GM23338 (cell line): ENCODE measurements at regions not wholly inside any gene's neighbourhood (a gene's known extent, or its start where the extent isn't known, plus 50 kb on each side); places are given as distances from the start of the nearest gene placed in this dataset.

Experiments used
- ATAC-seq: fragments of 200-7000 bp; cut with Tn5 transposase; 3 replicates; pipeline ENCODE4 v1.9.1; 2020
- DNase-seq: peaks from one replicate; pipeline ENCODE4 v3.0.0-alpha.2; 2015; ENCODE audit warnings: low spot score
- H2AFZ ChIP-seq: fragments of 200-600 bp; sonication (generic); 2 replicates; pipeline ENCODE4 v1.8.0; 2016; ENCODE audit warnings: antibody characterized with exemption, mild to moderate bottlenecking, moderate library complexity
- H3F3A ChIP-seq: fragments of 200-600 bp; sonication (generic); replicated peaks from 2 replicates; pipeline ENCODE4 v1.8.0; 2017; ENCODE audit warnings: antibody characterized with exemption, mixed run types, low read depth
- H3K27ac ChIP-seq: fragments of 200-600 bp; sonication (generic); 2 replicates; pipeline ENCODE4 v1.6.1; 2016; ENCODE audit warnings: low read depth
- H3K27me3 ChIP-seq: fragments of 200-600 bp; sonication (generic); 2 replicates; pipeline ENCODE4 v1.8.0; 2016; ENCODE audit warnings: mild to moderate bottlenecking, mixed run types, moderate library complexity; ENCODE audit not compliant: insufficient read depth
- H3K36me3 ChIP-seq: fragments of 200-600 bp; sonication (generic); 2 replicates; pipeline ENCODE4 v1.8.0; 2016; ENCODE audit warnings: mild to moderate bottlenecking; ENCODE audit not compliant: insufficient read depth
- H3K4me1 ChIP-seq: fragments of 200-600 bp; sonication (generic); 2 replicates; pipeline ENCODE4 v1.8.0; 2016; ENCODE audit warnings: mild to moderate bottlenecking, moderate library complexity; ENCODE audit not compliant: insufficient read depth
- H3K4me2 ChIP-seq: fragments of 200-600 bp; sonication (generic); 2 replicates; pipeline ENCODE4 v1.7.1; 2017; ENCODE audit warnings: mixed run types
- H3K4me3 ChIP-seq: fragments of 200-600 bp; sonication (generic); 2 replicates; pipeline ENCODE4 v1.6.1; 2016; ENCODE audit warnings: mixed run types
- H3K79me2 ChIP-seq: fragments of 200-600 bp; sonication (generic); replicated peaks from 2 replicates; pipeline ENCODE4 v1.8.0; 2017; ENCODE audit warnings: mild to moderate bottlenecking; ENCODE audit not compliant: insufficient read depth
- H3K9me2 ChIP-seq: fragments of 200-600 bp; sonication (generic); 2 replicates; pipeline ENCODE4 v1.8.0; 2017; ENCODE audit not compliant: insufficient read depth
- H4K20me1 ChIP-seq: fragments of 200-600 bp; sonication (generic); replicated peaks from 2 replicates; pipeline ENCODE4 v1.8.0; 2017; ENCODE audit warnings: mild to moderate bottlenecking; ENCODE audit not compliant: insufficient read depth
- H3K27ac Mint-ChIP-seq: 2 replicates; pipeline ENCODE4 v1.8.0; 2020; ENCODE audit warnings: inconsistent platforms, mild to moderate bottlenecking, moderate library complexity, mixed read lengths
- H3K27me3 Mint-ChIP-seq: 3 replicates; pipeline ENCODE4 v1.8.0; 2022; ENCODE audit warnings: low read depth, mild to moderate bottlenecking, moderate library complexity, mixed read lengths, inconsistent platforms; ENCODE audit not compliant: insufficient read depth, poor library complexity
- H3K36me3 Mint-ChIP-seq: 3 replicates; pipeline ENCODE4 v1.8.0; 2021; ENCODE audit warnings: low read depth, mild to moderate bottlenecking, inconsistent platforms, moderate library complexity, mixed read lengths
- H3K4me1 Mint-ChIP-seq: 3 replicates; pipeline ENCODE4 v1.8.0; 2020; ENCODE audit warnings: mild to moderate bottlenecking, inconsistent platforms, mixed read lengths
- H3K4me3 Mint-ChIP-seq: 3 replicates; pipeline ENCODE4 v1.8.0; 2021; ENCODE audit warnings: moderate library complexity, mild to moderate bottlenecking, inconsistent platforms, mixed read lengths
- H3K9me3 Mint-ChIP-seq: 3 replicates; pipeline ENCODE4 v1.8.0; 2020; ENCODE audit warnings: moderate library complexity, mild to moderate bottlenecking, inconsistent platforms, mixed read lengths
- CREB1 ChIP-seq: fragments of 250-450 bp; sonication (Bioruptor Pico); IDR thresholded peaks from 2 replicates; pipeline ENCODE4 v1.5.0; 2020; ENCODE audit warnings: low read depth, mild to moderate bottlenecking, moderate library complexity
- EZH2phosphoT487 ChIP-seq: fragments of 200-600 bp; sonication (generic); IDR thresholded peaks from one replicate; pipeline ENCODE4 v1.8.1; 2018; ENCODE audit warnings: antibody characterized with exemption; ENCODE audit not compliant: unreplicated experiment
- NANOG ChIP-seq: IDR thresholded peaks from 2 replicates; pipeline ENCODE4 v1.6.1; 2016; ENCODE audit warnings: antibody characterized with exemption, borderline replicate concordance
- REST ChIP-seq: IDR thresholded peaks from one replicate; pipeline ENCODE4 v1.6.1; 2018; ENCODE audit warnings: antibody characterized with exemption; ENCODE audit not compliant: unreplicated experiment

- 0 out of 2 replicates have a peak, but pooled peaks cover 5% of the 10 kb centered on the region for H3K9me2 ChIP-seq
- no peak overlapping the region for H3K4me2 ChIP-seq
- Mint-ChIP-seq H3K36me3 (no peaks in the 10 kb centered on the region; the same call in 2 of the 3 replicates), H3K4me1 (peaks cover 14% of the 10 kb centered on the region), H3K27me3 (peaks cover 8% of the 10 kb centered on the region), H3K9me3 (no peaks in the 10 kb centered on the region), H3K27ac (no peak overlapping the region), H3K4me3 (no peak overlapping the region)
- H3K4me3 ChIP-seq, result no peak overlapping the region
- H3K36me3 ChIP-seq, result no peaks in the 10 kb centered on the region
- H3K79me2 ChIP-seq, result no peaks in the 10 kb centered on the region
- no peak overlapping the region for H3K27ac ChIP-seq
- H3F3A ChIP-seq, result no peaks in the 10 kb centered on the region
- DNase-seq (no peak), ATAC-seq (no peak)
- no peaks in the 10 kb centered on the region for H4K20me1 ChIP-seq
- peaks cover 6% of the 10 kb centered on the region; the same call in 1 of the 2 replicates for H3K4me1 ChIP-seq
- H3K27me3 ChIP-seq, result no peaks in the 10 kb centered on the region
- no peak for TF ChIP-seq REST
- TF ChIP-seq NANOG, result no peak
- H2AFZ ChIP-seq, result no peak overlapping the region; the same call in 1 of the 2 replicates
Measured at GRCh38 chr2:3102922-3103569, 274.6 kb downstream of the EIPR1 start.

DNA sequence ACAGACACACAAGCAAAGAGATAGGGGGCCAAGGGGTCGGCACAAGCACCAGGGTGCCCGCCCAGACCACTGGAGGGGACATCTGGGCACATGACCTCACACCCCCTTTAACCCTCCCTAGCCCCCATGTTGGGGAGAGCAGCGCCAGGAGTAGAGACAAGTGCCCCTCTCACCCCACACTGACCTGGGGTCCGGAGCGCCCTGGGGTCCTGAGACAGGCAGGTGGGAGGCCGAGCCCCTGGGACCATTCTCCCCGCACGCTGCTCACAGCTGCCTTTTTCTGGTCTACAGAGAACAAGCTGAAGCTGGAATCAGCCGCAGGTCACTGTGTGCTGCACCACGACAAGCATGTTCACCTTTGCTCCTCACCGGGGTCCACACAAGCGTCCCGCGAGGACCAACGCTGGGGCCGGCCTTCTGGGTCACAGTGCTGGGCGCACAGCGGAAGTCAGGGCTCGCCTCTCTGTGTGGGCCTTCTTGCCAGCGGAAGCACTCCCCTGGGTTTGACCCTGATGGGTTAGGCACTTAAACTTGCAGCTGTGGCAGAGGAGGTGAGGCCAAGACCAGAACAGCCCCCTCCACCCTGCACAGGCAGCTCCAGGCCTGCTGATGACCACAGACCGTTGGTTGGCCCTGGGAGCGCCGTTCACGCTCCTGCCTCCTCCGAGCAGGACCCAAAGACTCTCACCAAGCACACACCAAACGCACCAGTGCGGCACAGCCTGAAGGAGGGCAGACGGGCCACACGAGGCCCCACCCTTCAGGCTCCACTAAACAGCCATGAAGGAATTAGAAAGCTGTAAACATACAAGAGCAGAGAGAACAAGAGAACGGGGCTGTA is 275.3 kb downstream of the EIPR1 start:
- H3K4me1 Mint-ChIP-seq, result peaks cover 14% of the 10 kb centered on the region
- Histone ChIP-seq H3K4me2 (no peak overlapping the region), H4K20me1 (no peaks in the 10 kb centered on the region), H3K27me3 (no peaks in the 10 kb centered on the region), H3K27ac (no peak overlapping the region), H3K9me2 (0 out of 2 replicates have a peak, but pooled peaks cover 5% of the 10 kb centered on the region), H3K4me1 (peaks cover 6% of the 10 kb centered on the region; the same call in 1 of the 2 replicates), H3F3A (no peaks in the 10 kb centered on the region), H3K79me2 (no peaks in the 10 kb centered on the region), H3K36me3 (no peaks in the 10 kb centered on the region), H2AFZ (peak overlapping the region; percentile 38; the same call in 1 of the 2 replicates), H3K4me3 (no peak overlapping the region)
- peaks cover 8% of the 10 kb centered on the region for H3K27me3 Mint-ChIP-seq
- no peak for ATAC-seq
- H3K27ac Mint-ChIP-seq, result no peak overlapping the region
- H3K9me3 Mint-ChIP-seq, result no peaks in the 10 kb centered on the region
- H3K36me3 Mint-ChIP-seq, result no peaks in the 10 kb centered on the region; the same call in 2 of the 3 replicates
- H3K4me3 Mint-ChIP-seq, result no peak overlapping the region
- TF ChIP-seq EZH2phosphoT487 (no peak), CREB1 (CRISPR knock-in tag) (no peak), NANOG (no peak)
- DNase-seq, result no peak
